Coronary artery (tissue), 2 donors: ENCODE measurements at regions not wholly inside any gene's neighbourhood (a gene's known extent, or its start where the extent isn't known, plus 50 kb on each side); places are given as distances from the start of the nearest gene placed in this dataset.

Source experiments
- DNase-seq: peaks from one replicate; pipeline ENCODE4 v3.0.0-alpha.2; 2017; ENCODE audit warnings: low spot score
- H3K27ac ChIP-seq, 2 donors: fragments of 200-600 bp; sonication (generic); one replicate each; pipeline ENCODE4 v1.5.1; 2016 to 2019
- H3K4me3 ChIP-seq: fragments of 200-600 bp; sonication (generic); 2 replicates; pipeline ENCODE4 v1.5.1; 2016; ENCODE audit warnings: mild to moderate bottlenecking, moderate library complexity
- CTCF ChIP-seq: fragments of 200-600 bp; sonication (generic); IDR thresholded peaks from one replicate; pipeline ENCODE4 v1.5.1; 2019; ENCODE audit warnings: antibody characterized with exemption

- TF ChIP-seq CTCF: no peak
- Histone ChIP-seq H3K27ac (no peak overlapping the region), H3K4me3 (no peak overlapping the region)
- no peak for DNase-seq
These were observed 1040.9 kb downstream of the AGBL1 start for GRCh38 chr15:87120555-87120954.

DNA sequence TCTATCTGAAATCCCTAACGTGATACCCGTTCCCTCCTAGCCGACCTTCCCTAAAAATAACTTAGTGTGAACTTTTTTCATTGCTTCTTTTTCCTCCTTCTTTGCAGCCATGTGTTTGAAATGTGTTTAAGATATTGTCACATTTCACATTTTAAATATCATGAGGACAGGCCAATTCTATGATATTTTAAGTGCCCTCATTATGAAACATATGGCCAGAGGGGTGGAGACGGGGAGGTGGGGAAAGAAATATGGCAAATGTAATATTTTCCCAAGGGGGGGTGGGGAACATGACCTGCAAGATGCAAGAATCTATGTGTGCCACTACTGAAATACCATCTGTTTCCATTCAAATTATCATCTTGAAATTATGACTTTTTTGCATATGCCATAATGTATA, 1039.2 kb downstream of the AGBL1 start:
- TF ChIP-seq CTCF: no peak
- H3K27ac ChIP-seq: no peak overlapping the region
- DNase-seq: no peak
- H3K4me3 ChIP-seq: no peak overlapping the region

DNA sequence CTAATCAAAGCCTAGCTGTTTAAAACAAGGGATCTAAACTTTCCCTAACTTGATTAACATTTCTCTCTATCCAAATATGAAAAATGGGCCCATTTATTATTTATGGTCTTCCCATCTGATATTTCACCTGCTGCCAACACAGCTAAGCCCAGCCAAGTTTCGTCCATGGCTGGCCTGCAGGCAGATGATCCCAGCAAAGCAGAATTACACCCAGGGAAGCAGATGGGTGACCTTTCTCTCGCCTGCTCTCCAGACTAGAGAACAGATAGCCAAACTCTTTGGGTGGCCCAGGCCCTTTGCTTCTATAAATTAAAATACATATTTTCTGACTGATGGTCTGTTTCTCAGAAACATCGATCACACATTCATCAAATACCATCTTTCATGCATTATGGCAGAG, 1038.8 kb downstream of the AGBL1 start:
- no peak for TF ChIP-seq CTCF
- Histone ChIP-seq H3K27ac (no peak overlapping the region), H3K4me3 (no peak overlapping the region)
- DNase-seq: no peak

- Histone ChIP-seq H3K4me3 (no peak overlapping the region), H3K27ac (no peak overlapping the region)
- DNase-seq: no peak
- no peak for TF ChIP-seq CTCF
These were observed 1036.1 kb downstream of the AGBL1 start for GRCh38 chr15:87115795-87116194.

DNA sequence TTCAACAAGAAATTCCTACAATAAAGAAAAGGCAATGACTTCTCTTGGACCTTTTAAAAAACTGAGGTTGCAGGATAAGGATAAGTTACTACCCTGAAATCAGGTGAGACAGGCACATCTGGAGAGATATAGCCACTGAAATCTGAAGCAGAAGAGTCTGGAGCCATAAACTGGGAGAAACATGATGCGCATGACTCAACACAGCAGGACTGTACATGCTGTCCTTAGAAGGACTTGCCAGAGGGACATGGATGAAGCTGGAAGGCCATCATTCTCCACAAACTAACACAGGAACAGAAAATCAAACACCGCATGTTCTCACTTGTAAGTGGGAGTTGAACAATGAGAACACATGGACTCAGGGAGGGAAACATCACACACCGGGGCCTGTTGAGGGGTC, 1020.2 kb downstream of the AGBL1 start:
- no peak for DNase-seq
- no peak overlapping the region for H3K4me3 ChIP-seq

GRCh38 chr15:87089551-87089950, 1009.9 kb downstream of the AGBL1 start:
- no peak for DNase-seq
- TF ChIP-seq CTCF: no peak
- no peak overlapping the region for H3K4me3 ChIP-seq
- H3K27ac ChIP-seq: no peak overlapping the region

More for the DNA sequence above, 1020.2 kb downstream of the AGBL1 start:
- TF ChIP-seq CTCF: no peak
- H3K27ac ChIP-seq: no peak overlapping the region

GRCh38 chr15:87083201-87083600, 1003.5 kb downstream of the AGBL1 start:
- H3K4me3 ChIP-seq: no peak overlapping the region
- no peak overlapping the region for H3K27ac ChIP-seq
- no peak for TF ChIP-seq CTCF
- DNase-seq: no peak
